Hepatocyte (in vitro differentiated cells): ENCODE measurements at regions not wholly inside any gene's neighbourhood (a gene's known extent, or its start where the extent isn't known, plus 50 kb on each side); places are given as distances from the start of the nearest gene placed in this dataset.

Experiments
- DNase-seq: peaks from one replicate; pipeline ENCODE4 v3.0.0-alpha.2; 2016; ENCODE audit warnings: low spot score
- H2AFZ ChIP-seq: fragments of 200-600 bp; sonication (generic); 2 replicates; pipeline ENCODE4 v1.6.0; 2016; ENCODE audit warnings: antibody characterized with exemption, mild to moderate bottlenecking
- H3K27ac ChIP-seq: fragments of 200-600 bp; sonication (generic); 2 replicates; pipeline ENCODE4 v1.5.1; 2016; ENCODE audit warnings: mild to moderate bottlenecking
- H3K27me3 ChIP-seq: fragments of 200-600 bp; sonication (generic); 2 replicates; pipeline ENCODE4 v1.6.1; 2016
- H3K36me3 ChIP-seq: fragments of 200-600 bp; sonication (generic); replicated peaks from 2 replicates; pipeline ENCODE4 v1.5.1; 2016; ENCODE audit warnings: low read depth; ENCODE audit not compliant: insufficient read depth
- H3K4me1 ChIP-seq: fragments of 200-600 bp; sonication (generic); 2 replicates; pipeline ENCODE4 v1.5.1; 2016; ENCODE audit warnings: mild to moderate bottlenecking, moderate library complexity; ENCODE audit not compliant: insufficient read depth
- H3K4me2 ChIP-seq: fragments of 200-600 bp; sonication (generic); 2 replicates; pipeline ENCODE4 v1.6.0; 2016
- H3K4me3 ChIP-seq: fragments of 200-600 bp; sonication (generic); 2 replicates; pipeline ENCODE4 v1.5.1; 2016; ENCODE audit warnings: mild to moderate bottlenecking
- H3K79me2 ChIP-seq: fragments of 200-600 bp; sonication (generic); 2 replicates; pipeline ENCODE4 v1.6.0; 2017; ENCODE audit warnings: mild to moderate bottlenecking
- H3K9me2 ChIP-seq: fragments of 200-600 bp; sonication (generic); replicated peaks from 2 replicates; pipeline ENCODE4 v1.6.0; 2017; ENCODE audit warnings: mild to moderate bottlenecking; ENCODE audit not compliant: insufficient read depth
- H3K9me3 ChIP-seq: fragments of 200-600 bp; sonication (generic); 2 replicates; pipeline ENCODE4 v1.5.1; 2016; ENCODE audit warnings: low read depth, mild to moderate bottlenecking
- H4K20me1 ChIP-seq: fragments of 200-600 bp; sonication (generic); 2 replicates; pipeline ENCODE4 v1.6.0; 2016; ENCODE audit warnings: mild to moderate bottlenecking; ENCODE audit not compliant: insufficient read depth, poor library complexity, severe bottlenecking
- CTCF ChIP-seq: fragments of 200-600 bp; sonication (generic); IDR thresholded peaks from 2 replicates; pipeline ENCODE4 v1.5.1; 2016; ENCODE audit warnings: antibody characterized with exemption, mild to moderate bottlenecking; ENCODE audit not compliant: poor library complexity
- EZH2 ChIP-seq: fragments of 200-600 bp; sonication (generic); IDR thresholded peaks from 2 replicates; pipeline ENCODE4 v1.6.1; 2016; ENCODE audit warnings: antibody characterized with exemption, mild to moderate bottlenecking, borderline replicate concordance
- EZH2phosphoT487 ChIP-seq: fragments of 200-600 bp; sonication (generic); IDR thresholded peaks from one replicate; pipeline ENCODE4 v1.6.1; 2018; ENCODE audit warnings: antibody characterized with exemption, mild to moderate bottlenecking, low read depth, moderate library complexity; ENCODE audit not compliant: unreplicated experiment, severe bottlenecking
- WGBS: methylation state at CpG from one replicate; pipeline ENCODE4 v1.1.6; 2016; ENCODE audit warnings: low lambda C conversion rate; ENCODE audit errors: missing lambda C conversion rate; 5-methylcytosine and 5-hydroxymethylcytosine counted together

- 50% methylated on average over 9 of the region's 9 CpGs for WGBS
- Histone ChIP-seq H3K4me2 (no peak overlapping the region), H4K20me1 (no peaks in the 10 kb centered on the region), H3K4me3 (no peak overlapping the region), H3K9me2 (no peaks in the 10 kb centered on the region), H3K27ac (no peak overlapping the region), H3K27me3 (no peaks in the 10 kb centered on the region), H3K36me3 (no peaks in the 10 kb centered on the region), H2AFZ (no peak overlapping the region), H3K9me3 (no peaks in the 10 kb centered on the region), H3K4me1 (no peaks in the 10 kb centered on the region), H3K79me2 (no peaks in the 10 kb centered on the region)
- no peak for TF ChIP-seq EZH2phosphoT487
- DNase-seq = no peak
Observed at GRCh38 chr12:125324861-125325490, 259.7 kb downstream of the AACS start.

GRCh38 chr12:125329239-125330102 is 264.2 kb downstream of the AACS start:
- Histone ChIP-seq H3K4me3 (no peak overlapping the region), H3K4me2 (no peak overlapping the region), H2AFZ (no peak overlapping the region), H3K27me3 (no peaks in the 10 kb centered on the region), H3K27ac (no peak overlapping the region), H4K20me1 (no peaks in the 10 kb centered on the region), H3K9me3 (no peaks in the 10 kb centered on the region), H3K9me2 (no peaks in the 10 kb centered on the region), H3K36me3 (no peaks in the 10 kb centered on the region), H3K79me2 (no peaks in the 10 kb centered on the region), H3K4me1 (no peaks in the 10 kb centered on the region)
- no peak for DNase-seq
- no peak for TF ChIP-seq EZH2
- no peak for TF ChIP-seq EZH2phosphoT487
- no peak for TF ChIP-seq CTCF
- WGBS = 79% methylated on average over 16 of the region's 16 CpGs

- no peaks in the 10 kb centered on the region for H3K27me3 ChIP-seq
- no peaks in the 10 kb centered on the region for H3K36me3 ChIP-seq
- H3K9me2 ChIP-seq = no peaks in the 10 kb centered on the region
- H4K20me1 ChIP-seq = no peaks in the 10 kb centered on the region
- no peaks in the 10 kb centered on the region for H3K9me3 ChIP-seq
- no peak for TF ChIP-seq EZH2phosphoT487
- no peak for TF ChIP-seq EZH2
- peak; percentile 98 for TF ChIP-seq CTCF
- no peak overlapping the region for H3K27ac ChIP-seq
- H3K79me2 ChIP-seq = no peaks in the 10 kb centered on the region
- peak overlapping the region; percentile 89 for H3K4me2 ChIP-seq
- peak overlapping the region; percentile 80 for H2AFZ ChIP-seq
- peak; percentile 77 for DNase-seq
- peak overlapping the region; percentile 42 for H3K4me3 ChIP-seq
- 2% methylated on average over 26 of the region's 30 CpGs for WGBS
- H3K4me1 ChIP-seq = no peaks in the 10 kb centered on the region
Observed at GRCh38 chr12:125330645-125331341, 265.6 kb downstream of the AACS start.
